ENCODE measurements at regions not wholly inside any gene's neighbourhood (a gene's known extent, or its start where the extent isn't known, plus 50 kb on each side); places are given as distances from the start of the nearest gene placed in this dataset.

DNA sequence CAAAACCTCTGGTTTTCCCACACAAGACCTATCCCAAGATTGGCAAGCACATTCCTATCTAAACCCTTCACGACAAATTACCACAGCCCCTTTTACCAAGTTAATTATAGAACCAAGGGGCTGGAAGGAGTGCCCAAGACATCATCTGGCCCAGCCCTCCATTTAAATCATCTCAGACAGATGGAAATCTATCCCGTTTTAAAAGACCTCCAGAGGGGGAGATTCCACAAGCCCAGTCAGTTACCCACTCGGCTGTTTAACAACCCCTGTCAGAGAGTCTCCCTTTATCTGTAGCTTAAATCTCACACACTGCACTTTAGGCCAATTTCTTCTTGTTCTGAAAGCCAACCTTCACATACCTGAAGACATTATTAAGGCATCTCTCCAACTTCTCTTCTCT lies 179.1 kb upstream of the MEIS1 start:
- TF ChIP-seq, protein P1, sequence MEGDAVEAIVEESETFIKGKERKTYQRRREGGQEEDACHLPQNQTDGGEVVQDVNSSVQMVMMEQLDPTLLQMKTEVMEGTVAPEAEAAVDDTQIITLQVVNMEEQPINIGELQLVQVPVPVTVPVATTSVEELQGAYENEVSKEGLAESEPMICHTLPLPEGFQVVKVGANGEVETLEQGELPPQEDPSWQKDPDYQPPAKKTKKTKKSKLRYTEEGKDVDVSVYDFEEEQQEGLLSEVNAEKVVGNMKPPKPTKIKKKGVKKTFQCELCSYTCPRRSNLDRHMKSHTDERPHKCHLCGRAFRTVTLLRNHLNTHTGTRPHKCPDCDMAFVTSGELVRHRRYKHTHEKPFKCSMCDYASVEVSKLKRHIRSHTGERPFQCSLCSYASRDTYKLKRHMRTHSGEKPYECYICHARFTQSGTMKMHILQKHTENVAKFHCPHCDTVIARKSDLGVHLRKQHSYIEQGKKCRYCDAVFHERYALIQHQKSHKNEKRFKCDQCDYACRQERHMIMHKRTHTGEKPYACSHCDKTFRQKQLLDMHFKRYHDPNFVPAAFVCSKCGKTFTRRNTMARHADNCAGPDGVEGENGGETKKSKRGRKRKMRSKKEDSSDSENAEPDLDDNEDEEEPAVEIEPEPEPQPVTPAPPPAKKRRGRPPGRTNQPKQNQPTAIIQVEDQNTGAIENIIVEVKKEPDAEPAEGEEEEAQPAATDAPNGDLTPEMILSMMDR (IDR thresholded peaks at IDR 0.05), result no peak
- no peak for TF ChIP-seq ZFX (IDR thresholded peaks at IDR 0.05; ENCODE audit: borderline replicate concordance)
